RWPE2 (cell line): ENCODE measurements at regions not wholly inside any gene's neighbourhood (a gene's known extent, or its start where the extent isn't known, plus 50 kb on each side); places are given as distances from the start of the nearest gene placed in this dataset.
A peak's percentile ranks its signal among the peaks of the same experiment; 100 is the strongest.

Experiments
- ATAC-seq: fragments of 200-7000 bp; cut with Tn5 transposase; 3 replicates; pipeline ENCODE4 v1.9.1; 2021; ENCODE audit warnings: low read depth
- DNase-seq: peaks from one replicate; pipeline ENCODE4 v3.0.0-alpha.2; 2020; ENCODE audit warnings: low spot score
- H3K27ac ChIP-seq: fragments of 450-650 bp; 2 replicates; pipeline ENCODE4 v1.5.1; 2017; ENCODE audit warnings: mild to moderate bottlenecking; ENCODE audit not compliant: poor library complexity, severe bottlenecking
- H3K27me3 ChIP-seq: fragments of 250-450 bp; sonication (Bioruptor Pico); 2 replicates; pipeline ENCODE4 v1.5.1; 2021; ENCODE audit warnings: mild to moderate bottlenecking, moderate library complexity; ENCODE audit not compliant: insufficient read depth, poor library complexity, severe bottlenecking
- H3K36me3 ChIP-seq: fragments of 250-450 bp; sonication (Bioruptor Pico); 2 replicates; pipeline ENCODE4 v1.5.1; 2020; ENCODE audit warnings: low read depth, mild to moderate bottlenecking, moderate library complexity
- H3K4me1 ChIP-seq: fragments of 250-450 bp; sonication (Bioruptor Pico); 2 replicates; pipeline ENCODE4 v1.5.1; 2021; ENCODE audit warnings: mild to moderate bottlenecking, moderate library complexity; ENCODE audit not compliant: insufficient read depth, poor library complexity, severe bottlenecking
- H3K4me3 ChIP-seq: fragments of 250-450 bp; sonication (Bioruptor Pico); 2 replicates; pipeline ENCODE4 v1.5.1; 2021; ENCODE audit warnings: mild to moderate bottlenecking, moderate library complexity; ENCODE audit not compliant: severe bottlenecking
- H3K9me3 ChIP-seq: fragments of 250-450 bp; sonication (Bioruptor Pico); 2 replicates; pipeline ENCODE4 v1.5.1; 2021; ENCODE audit warnings: mild to moderate bottlenecking, moderate library complexity; ENCODE audit not compliant: severe bottlenecking
- TF ChIP-seq, protein P1 (sequence below): fragments of 450-650 bp; IDR thresholded peaks from one replicate; pipeline ENCODE4 v1.5.1; 2017; ENCODE audit warnings: mild to moderate bottlenecking, moderate library complexity; ENCODE audit not compliant: poor library complexity, severe bottlenecking

DNA sequence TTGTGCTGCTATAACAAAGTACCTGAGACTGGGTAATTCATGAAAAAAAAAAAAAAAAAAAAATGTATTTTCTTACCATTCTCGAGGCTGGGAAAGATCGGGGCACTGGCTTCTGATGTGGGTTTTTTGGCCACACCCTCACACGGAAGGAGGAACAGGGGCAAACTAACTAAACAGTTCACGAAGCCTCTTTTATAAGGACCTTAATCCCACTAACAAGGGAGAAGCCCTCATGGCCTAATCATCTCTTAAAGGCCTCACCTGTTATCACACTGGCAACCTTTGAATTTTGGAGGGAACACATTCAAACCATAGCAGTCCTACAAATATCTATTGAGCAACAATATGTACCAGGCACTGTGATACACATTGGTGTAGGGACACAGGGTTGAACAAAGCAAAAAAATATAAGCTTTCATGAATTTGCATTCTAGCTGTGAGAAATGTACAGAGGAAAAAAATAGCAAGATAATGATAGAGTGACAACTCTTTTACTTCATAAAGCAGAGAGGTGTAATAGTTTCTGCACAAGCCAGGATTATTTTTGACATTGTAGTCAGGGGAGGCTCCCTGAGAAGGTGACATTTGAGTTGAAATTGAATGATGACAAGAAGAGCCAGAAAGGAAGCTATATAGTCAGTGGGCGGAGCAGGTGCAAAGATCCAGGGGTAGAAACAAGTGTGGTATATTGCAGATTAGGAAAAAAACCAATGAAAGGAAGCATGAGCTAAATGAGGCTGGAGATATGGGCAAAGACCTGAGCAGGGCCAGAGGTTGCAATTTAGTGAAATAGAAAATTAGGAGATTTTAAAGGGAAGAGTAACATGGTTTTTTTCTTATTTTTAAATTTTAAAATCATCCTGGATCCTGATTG lies 68.1 kb upstream of the GRAMD2B start:
- Histone ChIP-seq H3K27ac (peak overlapping the region; percentile 91), H3K27me3 (no peaks in the 10 kb centered on the region), H3K36me3 (no peaks in the 10 kb centered on the region), H3K9me3 (no peaks in the 10 kb centered on the region), H3K4me1 (peaks cover 30% of the 10 kb centered on the region), H3K4me3 (no peak overlapping the region)
- TF ChIP-seq, protein P1, sequence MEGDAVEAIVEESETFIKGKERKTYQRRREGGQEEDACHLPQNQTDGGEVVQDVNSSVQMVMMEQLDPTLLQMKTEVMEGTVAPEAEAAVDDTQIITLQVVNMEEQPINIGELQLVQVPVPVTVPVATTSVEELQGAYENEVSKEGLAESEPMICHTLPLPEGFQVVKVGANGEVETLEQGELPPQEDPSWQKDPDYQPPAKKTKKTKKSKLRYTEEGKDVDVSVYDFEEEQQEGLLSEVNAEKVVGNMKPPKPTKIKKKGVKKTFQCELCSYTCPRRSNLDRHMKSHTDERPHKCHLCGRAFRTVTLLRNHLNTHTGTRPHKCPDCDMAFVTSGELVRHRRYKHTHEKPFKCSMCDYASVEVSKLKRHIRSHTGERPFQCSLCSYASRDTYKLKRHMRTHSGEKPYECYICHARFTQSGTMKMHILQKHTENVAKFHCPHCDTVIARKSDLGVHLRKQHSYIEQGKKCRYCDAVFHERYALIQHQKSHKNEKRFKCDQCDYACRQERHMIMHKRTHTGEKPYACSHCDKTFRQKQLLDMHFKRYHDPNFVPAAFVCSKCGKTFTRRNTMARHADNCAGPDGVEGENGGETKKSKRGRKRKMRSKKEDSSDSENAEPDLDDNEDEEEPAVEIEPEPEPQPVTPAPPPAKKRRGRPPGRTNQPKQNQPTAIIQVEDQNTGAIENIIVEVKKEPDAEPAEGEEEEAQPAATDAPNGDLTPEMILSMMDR, result no peak
- DNase-seq (no peak), ATAC-seq (no peak)

DNA sequence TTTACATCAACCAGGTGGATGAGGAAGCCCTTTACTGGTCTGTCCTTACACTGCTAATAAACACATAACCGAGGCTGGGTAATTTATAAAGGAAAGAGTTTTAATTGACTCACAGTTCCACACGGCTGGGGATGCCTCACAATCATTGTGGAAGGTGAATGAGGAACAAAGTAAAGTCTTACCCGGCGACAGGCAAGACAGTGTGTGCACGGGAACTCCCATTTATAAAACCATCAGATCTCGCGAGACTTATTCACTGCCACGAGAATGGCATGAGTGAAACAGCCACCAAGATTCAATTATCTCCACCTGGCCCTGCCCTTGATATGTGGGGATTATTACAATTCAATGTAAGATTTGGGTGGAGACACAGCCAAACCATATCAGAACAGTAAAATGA lies 67.3 kb upstream of the GRAMD2B start:
- no peaks in the 10 kb centered on the region for H3K36me3 ChIP-seq
- ATAC-seq, result no peak
- TF ChIP-seq, protein P1, result no peak
- H3K4me3 ChIP-seq, result no peak overlapping the region
- no peak for DNase-seq
- no peaks in the 10 kb centered on the region for H3K9me3 ChIP-seq
- no peaks in the 10 kb centered on the region for H3K27me3 ChIP-seq
- H3K27ac ChIP-seq, result no peak overlapping the region
- peaks cover 28% of the 10 kb centered on the region for H3K4me1 ChIP-seq

DNA sequence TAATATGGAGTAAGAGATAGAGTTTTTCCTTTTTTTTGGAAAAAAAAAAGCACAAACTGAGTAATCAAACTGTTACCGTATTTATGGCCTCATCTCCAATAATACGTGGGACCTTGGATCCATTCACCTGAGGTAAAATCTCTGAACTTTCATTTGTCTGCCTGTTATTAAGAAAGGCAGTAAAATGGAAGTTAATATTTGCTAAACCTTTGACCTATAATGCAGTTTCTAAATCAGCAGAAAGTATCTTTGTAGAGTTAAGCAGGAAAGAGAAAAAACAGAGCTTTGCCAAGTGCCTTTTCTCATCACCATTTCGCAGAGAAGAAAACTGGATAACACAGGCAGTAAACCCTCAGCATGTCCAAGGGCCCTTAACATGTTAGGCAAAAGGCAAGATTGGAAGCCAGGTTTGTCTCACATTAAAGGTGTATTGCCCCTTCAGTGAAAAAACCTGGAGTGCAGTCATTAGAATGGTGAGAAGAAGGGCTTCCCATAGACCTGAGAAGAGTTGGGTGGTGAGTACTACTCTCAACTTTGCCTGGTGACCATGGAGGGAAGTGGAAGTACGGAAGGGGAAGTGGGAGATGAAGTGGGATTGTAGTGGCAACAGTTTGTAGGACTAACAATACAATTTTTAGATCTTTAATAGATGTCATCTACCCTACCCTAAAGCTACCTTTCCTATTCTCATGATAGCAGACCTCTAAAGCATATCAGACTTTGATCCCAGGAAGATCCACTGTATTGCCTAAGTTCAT lies 65.4 kb upstream of the GRAMD2B start:
- Histone ChIP-seq H3K9me3 (no peaks in the 10 kb centered on the region), H3K4me3 (no peak overlapping the region), H3K4me1 (peaks cover 23% of the 10 kb centered on the region), H3K27ac (no peak overlapping the region), H3K27me3 (no peaks in the 10 kb centered on the region), H3K36me3 (no peaks in the 10 kb centered on the region)
- no peak for ATAC-seq
- no peak for DNase-seq
- TF ChIP-seq, protein P1, result no peak

DNA sequence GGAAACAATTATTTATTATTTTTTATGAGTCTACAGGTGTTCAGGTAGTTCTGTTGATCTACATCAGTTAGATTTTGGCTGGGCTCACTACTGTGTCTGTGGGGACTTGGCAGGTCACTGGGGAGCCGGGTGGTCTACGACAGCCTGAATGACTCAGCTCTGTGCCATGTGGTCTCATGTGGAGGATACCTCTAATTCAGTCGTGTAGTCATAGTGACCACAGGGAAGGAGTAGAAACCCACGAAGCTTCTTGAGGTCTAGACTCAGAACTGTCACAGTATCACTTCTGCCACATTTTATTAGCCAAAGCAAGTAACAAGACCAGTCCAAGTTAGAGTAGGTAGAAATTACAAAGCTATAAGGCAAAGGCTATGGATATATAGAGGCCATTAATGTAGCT lies 64.7 kb upstream of the GRAMD2B start:
- Histone ChIP-seq H3K4me3 (no peak overlapping the region), H3K27ac (no peak overlapping the region), H3K27me3 (no peaks in the 10 kb centered on the region), H3K4me1 (peaks cover 16% of the 10 kb centered on the region), H3K9me3 (no peaks in the 10 kb centered on the region), H3K36me3 (no peaks in the 10 kb centered on the region)
- no peak for ATAC-seq
- TF ChIP-seq, protein P1, result no peak
- DNase-seq, result no peak
